ENCODE measurements at regions not wholly inside any gene's neighbourhood (a gene's known extent, or its start where the extent isn't known, plus 50 kb on each side); places are given as distances from the start of the nearest gene placed in this dataset.

- no peak overlapping the region for H2AFZ ChIP-seq (ENCODE audit: insufficient read depth, low read depth, low read length, poor library complexity, severe bottlenecking)
- no peak overlapping the region for H3K4me3 Mint-ChIP-seq
- no peaks in the 10 kb centered on the region for H3K9me3 ChIP-seq (replicated peaks in 1 of 2; ENCODE audit: control insufficient read depth in 1 of 2, insufficient read depth in 1 of 2, low read length in 2 of 2)
- no peak for TF ChIP-seq CTCF (IDR thresholded peaks at IDR 0.05)
- no peak overlapping the region for H3K9ac ChIP-seq (ENCODE audit: insufficient read depth, low read length, poor library complexity, severe bottlenecking)
- H3K4me3 ChIP-seq (replicated peaks in 1 of 3; ENCODE audit: low read depth in 2 of 3, low read length in 3 of 3), result no peak overlapping the region
- intact Hi-C loops (cut with micrococcal nuclease), result no loop called here
- peaks cover 0 to 2% (median 0%) of the 10 kb centered on the region in 7 donors for H3K9me3 Mint-ChIP-seq
- H3K4me1 Mint-ChIP-seq, result no peaks in the 10 kb centered on the region
- no peaks in the 10 kb centered on the region for H3K4me1 ChIP-seq (ENCODE audit: control insufficient read depth in 1 of 2, insufficient read depth in 2 of 2, low read length in 2 of 2)
- WGBS (ENCODE audit: insufficient coverage), result 75% methylated on average over 2 of the region's 5 CpGs
- no peaks in the 10 kb centered on the region for H3K27me3 ChIP-seq (ENCODE audit: control insufficient read depth in 2 of 2, insufficient read depth in 2 of 2, low read length in 2 of 2)
- H3K79me2 ChIP-seq (ENCODE audit: insufficient read depth, low read length), result no peaks in the 10 kb centered on the region
- no peak overlapping the region for H3K4me2 ChIP-seq (replicated peaks; ENCODE audit: extremely low read depth, low read length, poor library complexity, severe bottlenecking)
- no peaks in the 10 kb centered on the region for H4K20me1 ChIP-seq (ENCODE audit: insufficient read depth, low read length)
- H3K27ac Mint-ChIP-seq, result no peak overlapping the region
- no peak overlapping the region for H3K27ac ChIP-seq (ENCODE audit: low read depth in 1 of 2, low read length in 2 of 2)
- no peaks in the 10 kb centered on the region for H3K36me3 ChIP-seq (replicated peaks in 1 of 2; ENCODE audit: control insufficient read depth in 1 of 2, insufficient read depth in 2 of 2, low read length in 2 of 2)
- H3K36me3 Mint-ChIP-seq, result no peaks in the 10 kb centered on the region
- DNase-seq, result no peak
- H3K27me3 Mint-ChIP-seq (ENCODE audit: low read depth in 3 of 3), result no peaks in the 10 kb centered on the region
Measured at GRCh38 chrX:25442499-25442898, 426.7 kb upstream of the ARX start.

- no peaks in the 10 kb centered on the region for H3K36me3 ChIP-seq (replicated peaks in 1 of 2; ENCODE audit: control insufficient read depth in 1 of 2, insufficient read depth in 2 of 2, low read length in 2 of 2)
- Mint-ChIP-seq H3K36me3 (no peaks in the 10 kb centered on the region), H3K9me3 (no peaks in the 10 kb centered on the region), H3K4me3 (no peak overlapping the region), H3K4me1 (no peaks in the 10 kb centered on the region), H3K27ac (no peak overlapping the region), H3K27me3 (ENCODE audit: low read depth in 3 of 3) (no peaks in the 10 kb centered on the region)
- intact Hi-C loops (cut with micrococcal nuclease), result no loop called here
- DNase-seq, result no peak
- no peak overlapping the region for H3K4me2 ChIP-seq (replicated peaks; ENCODE audit: extremely low read depth, low read length, poor library complexity, severe bottlenecking)
- no peaks in the 10 kb centered on the region for H4K20me1 ChIP-seq (ENCODE audit: insufficient read depth, low read length)
- H3K27me3 ChIP-seq (ENCODE audit: control insufficient read depth in 2 of 2, insufficient read depth in 2 of 2, low read length in 2 of 2), result no peaks in the 10 kb centered on the region
- WGBS (ENCODE audit: insufficient coverage), result no CpG with 5 or more reads among the region's 2 CpGs
- no peak for TF ChIP-seq CTCF (IDR thresholded peaks at IDR 0.05)
- no peak overlapping the region for H3K27ac ChIP-seq (ENCODE audit: low read depth in 1 of 2, low read length in 2 of 2)
- H2AFZ ChIP-seq (ENCODE audit: insufficient read depth, low read depth, low read length, poor library complexity, severe bottlenecking), result no peak overlapping the region
- peaks cover 0 to 3% of the 10 kb centered on the region in 2 donors for H3K9me3 ChIP-seq (replicated peaks in 1 of 2; ENCODE audit: control insufficient read depth in 1 of 2, insufficient read depth in 1 of 2, low read length in 2 of 2)
- no peaks in the 10 kb centered on the region for H3K4me1 ChIP-seq (ENCODE audit: control insufficient read depth in 1 of 2, insufficient read depth in 2 of 2, low read length in 2 of 2)
- H3K79me2 ChIP-seq (ENCODE audit: insufficient read depth, low read length), result no peaks in the 10 kb centered on the region
- no peak overlapping the region for H3K4me3 ChIP-seq (replicated peaks in 1 of 3; ENCODE audit: low read depth in 2 of 3, low read length in 3 of 3)
- H3K9ac ChIP-seq (ENCODE audit: insufficient read depth, low read length, poor library complexity, severe bottlenecking), result no peak overlapping the region
Measured at GRCh38 chrX:25433307-25433706, 417.5 kb upstream of the ARX start.

Data from CD14-positive monocyte (primary cell).